T-cell (primary cell): ENCODE measurements at regions not wholly inside any gene's neighbourhood (a gene's known extent, or its start where the extent isn't known, plus 50 kb on each side); places are given as distances from the start of the nearest gene placed in this dataset.

Experiments
- ATAC-seq, 4 experiments: fragments of 200-7000 bp in 3 of 4; fragments of 150-1000 bp in 1 of 4; cut with Tn5 transposase; replicated peaks in 1 of 4; 1 replicate in 3 of 4; 2 replicates in 1 of 4; pipeline ENCODE4 v1.10.0; 2021; ENCODE audit warnings: moderate library complexity in 3 of 4, mild to moderate bottlenecking in 2 of 4, moderate number of reproducible peaks in 1 of 4
- CTCF ChIA-PET, 2 donors: fragments of 300-600 bp; sonication (Branson Sonifier 250); formaldehyde crosslinking; loops; one replicate each; lab custom pipeline; 2022; ENCODE audit warnings: antibody characterized with exemption in 2 of 2; lab: Charles Lee
- POLR2A ChIA-PET, 2 donors: fragments of 300-600 bp; sonication (Branson Sonifier 250); formaldehyde crosslinking; loops; one replicate each; lab custom pipeline; 2022; ENCODE audit warnings: antibody characterized with exemption in 2 of 2; lab: Charles Lee
- DNase-seq, 35 experiments: peaks; one replicate each; pipeline versions ENCODE4 v3.0.0 to v3.0.0-alpha.2; 2013 to 2023
- H3K27ac ChIP-seq: one replicate; pipeline ENCODE4 v1.5.1; 2013; ENCODE audit warnings: low read length
- H3K27me3 ChIP-seq, 2 experiments: replicated peaks in 1 of 2; 1 replicate in 1 of 2; 2 replicates in 1 of 2; pipeline versions ENCODE4 v1.6.1 to v1.7.0; 2013; ENCODE audit warnings: low read length in 1 of 2, mixed read lengths in 1 of 2; ENCODE audit not compliant: control insufficient read depth in 2 of 2, insufficient read depth in 2 of 2; ENCODE audit errors: extremely low read depth in 1 of 2
- H3K36me3 ChIP-seq, 2 donors: 1 replicate in 1 of 2; 2 replicates in 1 of 2; pipeline versions ENCODE4 v1.6.1 to v1.7.0; 2013; ENCODE audit warnings: low read length in 1 of 2; ENCODE audit not compliant: control insufficient read depth in 2 of 2, insufficient read depth in 1 of 2; ENCODE audit errors: extremely low read depth in 1 of 2
- H3K4me1 ChIP-seq, 2 experiments: 1 replicate in 1 of 2; 2 replicates in 1 of 2; pipeline versions ENCODE4 v1.6.1 to v1.7.0; 2013; ENCODE audit warnings: low read length in 2 of 2, mixed read lengths in 1 of 2; ENCODE audit not compliant: insufficient read depth in 2 of 2, control insufficient read depth in 1 of 2; ENCODE audit errors: extremely low read depth in 1 of 2
- H3K4me3 ChIP-seq, 2 donors: 1 replicate in 1 of 2; 2 replicates in 1 of 2; pipeline versions ENCODE4 v1.5.1 to v1.7.0; 2013; ENCODE audit warnings: mild to moderate bottlenecking in 2 of 2, low read length in 1 of 2, moderate library complexity in 1 of 2; ENCODE audit not compliant: control insufficient read depth in 1 of 2; ENCODE audit errors: extremely low read depth in 1 of 2
- H3K9me3 ChIP-seq: 2 replicates; pipeline ENCODE4 v1.7.0; 2013
- H3K27ac Mint-ChIP-seq, 2 donors: one replicate each; pipeline ENCODE4 v1.8.0; 2020 to 2021; ENCODE audit warnings: mild to moderate bottlenecking in 2 of 2, mixed read lengths in 2 of 2
- H3K27me3 Mint-ChIP-seq, 2 donors: one replicate each; pipeline ENCODE4 v1.8.0; 2021 to 2022; ENCODE audit warnings: mixed read lengths in 2 of 2
- H3K36me3 Mint-ChIP-seq: one replicate; pipeline ENCODE4 v1.8.0; 2021; ENCODE audit warnings: mixed read lengths
- H3K4me1 Mint-ChIP-seq, 3 donors: one replicate each; pipeline ENCODE4 v1.8.0; 2020 to 2022; ENCODE audit warnings: mixed read lengths in 3 of 3, mild to moderate bottlenecking in 1 of 3
- H3K4me3 Mint-ChIP-seq, 3 donors: one replicate each; pipeline ENCODE4 v1.8.0; 2020 to 2022; ENCODE audit warnings: mild to moderate bottlenecking in 3 of 3, mixed read lengths in 3 of 3, moderate library complexity in 3 of 3
- H3K9me3 Mint-ChIP-seq, 3 donors: one replicate each; pipeline ENCODE4 v1.8.0; 2020 to 2022; ENCODE audit warnings: mixed read lengths in 3 of 3
- WGBS: methylation state at CpG from one replicate; pipeline ENCODE4 v1.1.5; 2013; ENCODE audit warnings: missing lambda C conversion rate; ENCODE audit not compliant: insufficient coverage; 5-methylcytosine and 5-hydroxymethylcytosine counted together

DNA sequence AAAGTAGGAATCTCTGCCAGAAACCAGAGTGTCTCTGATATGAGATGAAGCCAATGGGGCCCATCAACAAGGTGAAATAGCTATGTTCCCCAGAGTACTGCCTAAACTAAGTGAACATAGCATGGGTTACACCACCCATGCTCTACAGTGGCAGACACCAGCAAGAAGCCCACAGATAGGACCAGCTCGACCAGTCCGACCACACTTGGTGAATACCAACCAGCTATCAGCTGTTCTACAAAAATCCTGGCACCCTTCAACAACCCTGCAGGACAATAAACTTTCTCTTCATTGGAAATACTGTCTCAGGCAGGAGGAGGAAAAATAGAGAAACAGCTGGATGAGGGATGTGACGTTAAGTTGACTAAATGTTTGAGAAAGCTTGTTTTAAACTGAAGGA is 311.4 kb downstream of the EPM2A start:
- 60% methylated on average over 1 of the region's 3 CpGs for WGBS
- Histone ChIP-seq H3K4me3 (no peak overlapping the region), H3K36me3 (no peaks in the 10 kb centered on the region), H3K27me3 (no peaks in the 10 kb centered on the region), H3K4me1 (no peaks in the 10 kb centered on the region), H3K9me3 (no peaks in the 10 kb centered on the region), H3K27ac (no peak overlapping the region)
- ATAC-seq (no peak), DNase-seq (no peak)
- CTCF ChIA-PET = no interaction called here
- Mint-ChIP-seq H3K27ac (no peak overlapping the region), H3K36me3 (no peaks in the 10 kb centered on the region), H3K9me3 (no peaks in the 10 kb centered on the region), H3K4me1 (no peaks in the 10 kb centered on the region), H3K4me3 (no peak overlapping the region), H3K27me3 (peaks cover 0 to 6% of the 10 kb centered on the region in 2 donors)
- POLR2A ChIA-PET = no interaction called here

DNA sequence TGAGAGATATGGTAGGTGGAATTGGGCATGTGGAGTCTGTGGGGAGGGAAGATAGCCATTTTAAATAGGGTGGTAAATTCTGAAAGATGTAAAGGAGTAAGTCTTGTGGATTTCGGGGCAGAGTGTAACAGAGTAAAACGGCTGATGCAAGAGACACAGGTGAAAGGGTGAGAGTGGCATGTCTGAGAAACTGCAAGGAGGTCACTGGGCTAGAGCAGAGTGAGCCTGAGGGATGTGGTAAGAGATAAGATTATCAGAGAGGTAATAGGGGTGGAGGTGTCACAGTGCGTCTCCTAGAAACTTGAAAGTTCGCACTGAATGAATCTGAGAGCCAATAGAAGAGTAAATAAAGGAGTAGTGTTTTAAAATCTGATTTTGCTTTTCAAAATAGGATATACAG is 308.1 kb downstream of the EPM2A start:
- H3K4me1 Mint-ChIP-seq = no peaks in the 10 kb centered on the region
- 83% methylated on average over 4 of the region's 4 CpGs for whole genome bisulfite sequencing
- CTCF ChIA-PET = no interaction called here
- Histone ChIP-seq H3K9me3 (no peaks in the 10 kb centered on the region), H3K4me1 (no peaks in the 10 kb centered on the region), H3K4me3 (no peak overlapping the region), H3K36me3 (no peaks in the 10 kb centered on the region), H3K27ac (no peak overlapping the region), H3K27me3 (no peaks in the 10 kb centered on the region)
- H3K27me3 Mint-ChIP-seq = peaks cover 0 to 6% of the 10 kb centered on the region in 2 donors
- H3K27ac Mint-ChIP-seq = no peak overlapping the region
- H3K9me3 Mint-ChIP-seq = peaks cover 0 to 2% (median 0%) of the 10 kb centered on the region in 3 donors
- POLR2A ChIA-PET = no interaction called here
- no peak for ATAC-seq
- no peak overlapping the region for H3K4me3 Mint-ChIP-seq
- DNase-seq = no peak
- H3K36me3 Mint-ChIP-seq = no peaks in the 10 kb centered on the region

DNA sequence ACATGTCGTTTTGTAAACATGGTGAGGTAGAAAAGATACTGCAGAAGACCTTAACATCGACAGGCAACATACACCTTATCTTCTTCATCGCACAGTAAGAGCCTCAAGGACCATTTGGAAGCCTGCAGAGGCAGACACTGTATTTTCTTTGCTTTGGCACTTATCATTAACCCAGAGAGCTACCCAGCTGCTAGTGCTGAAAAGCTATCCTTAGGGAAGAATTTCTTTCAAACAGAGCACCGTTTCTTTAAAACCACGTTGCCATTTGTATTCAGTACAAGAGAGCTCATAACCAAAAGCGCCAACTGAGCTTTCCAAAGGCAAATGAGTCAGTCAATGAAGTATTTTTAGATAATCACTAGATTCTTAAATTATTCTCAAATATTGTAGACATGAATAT is 306.6 kb downstream of the EPM2A start:
- 61% methylated on average over 3 of the region's 6 CpGs for WGBS

DNA sequence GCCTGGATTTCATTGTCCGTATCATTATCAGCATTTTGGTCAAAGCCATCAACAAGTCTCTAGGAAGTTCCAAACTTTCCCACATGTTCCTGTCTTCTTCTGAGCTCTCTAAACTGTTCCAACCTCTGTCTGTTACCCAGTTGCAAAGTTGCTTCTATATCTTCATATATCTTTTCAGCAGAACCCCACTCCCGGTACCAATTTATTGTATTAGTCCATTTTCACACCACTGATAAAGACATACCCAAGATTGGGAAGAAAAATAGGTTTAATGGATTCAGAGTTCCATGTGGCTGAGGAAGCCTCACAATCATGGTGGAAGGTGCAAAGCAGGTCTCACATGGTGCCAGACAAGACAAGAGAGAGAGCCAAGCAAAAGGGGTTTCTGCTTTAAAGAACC is 293.2 kb downstream of the EPM2A start:
- Mint-ChIP-seq H3K4me1 (no peaks in the 10 kb centered on the region), H3K36me3 (no peaks in the 10 kb centered on the region), H3K27me3 (no peaks in the 10 kb centered on the region), H3K9me3 (peaks cover 16 to 46% (median 31%) of the 10 kb centered on the region in 3 donors), H3K4me3 (no peak overlapping the region), H3K27ac (no peak overlapping the region)
- Histone ChIP-seq H3K4me1 (no peaks in the 10 kb centered on the region), H3K36me3 (no peaks in the 10 kb centered on the region), H3K27ac (no peak overlapping the region), H3K4me3 (no peak overlapping the region), H3K27me3 (no peaks in the 10 kb centered on the region), H3K9me3 (peaks cover 6% of the 10 kb centered on the region)
- ChIA-PET POLR2A (no interaction called here), CTCF (no interaction called here)
- ATAC-seq (no peak), DNase-seq (no peak)
- 100% methylated on average over 1 of the region's 2 CpGs for WGBS

More for the DNA sequence above, 306.6 kb downstream of the EPM2A start:
- H3K27me3 Mint-ChIP-seq = no peaks in the 10 kb centered on the region
- no peaks in the 10 kb centered on the region for H3K4me1 Mint-ChIP-seq
- POLR2A ChIA-PET = no interaction called here
- no peaks in the 10 kb centered on the region for H3K9me3 ChIP-seq
- no peak overlapping the region for H3K4me3 Mint-ChIP-seq
- no peak overlapping the region for H3K4me3 ChIP-seq
- H3K4me1 ChIP-seq = no peaks in the 10 kb centered on the region
- ATAC-seq = no peak
- CTCF ChIA-PET = no interaction called here
- H3K36me3 Mint-ChIP-seq = no peaks in the 10 kb centered on the region
- no peaks in the 10 kb centered on the region for H3K36me3 ChIP-seq
- no peak for DNase-seq
- H3K27ac Mint-ChIP-seq = no peak overlapping the region
- no peaks in the 10 kb centered on the region for H3K27me3 ChIP-seq
- peaks cover 0 to 2% (median 0%) of the 10 kb centered on the region in 3 donors for H3K9me3 Mint-ChIP-seq
- no peak overlapping the region for H3K27ac ChIP-seq

DNA sequence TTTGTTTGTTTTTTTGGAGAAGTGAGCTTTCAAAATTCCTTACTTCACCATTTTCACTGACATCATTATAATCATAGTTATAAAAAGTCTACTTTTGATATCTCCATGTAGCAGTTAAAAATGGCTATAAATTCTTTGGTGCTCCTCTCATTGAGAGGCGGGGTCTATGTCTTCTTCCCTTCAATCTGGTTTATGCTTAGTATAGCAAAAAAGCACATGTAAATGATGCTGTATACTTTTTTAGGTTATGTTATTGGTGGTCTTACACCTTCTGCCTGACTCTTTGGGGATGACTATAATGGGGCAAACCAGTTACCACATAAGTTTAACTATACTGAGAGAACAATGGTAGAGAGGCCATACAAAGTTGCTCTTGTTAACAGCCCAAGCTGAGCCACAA is 289.6 kb downstream of the EPM2A start:
- Mint-ChIP-seq H3K4me3 (no peak overlapping the region), H3K9me3 (peaks cover 23 to 49% (median 29%) of the 10 kb centered on the region in 3 donors), H3K4me1 (no peaks in the 10 kb centered on the region), H3K27me3 (no peaks in the 10 kb centered on the region), H3K27ac (no peak overlapping the region), H3K36me3 (no peaks in the 10 kb centered on the region)
- WGBS = no CpG with 5 or more reads among the region's 1 CpG
- DNase-seq = no peak
- Histone ChIP-seq H3K9me3 (peaks cover 6% of the 10 kb centered on the region), H3K4me1 (no peaks in the 10 kb centered on the region), H3K27ac (no peak overlapping the region), H3K4me3 (no peak overlapping the region), H3K36me3 (no peaks in the 10 kb centered on the region), H3K27me3 (no peaks in the 10 kb centered on the region)
- no peak for ATAC-seq
- CTCF ChIA-PET = no interaction called here
- POLR2A ChIA-PET = interaction anchor here in 1 of 2 donors (0.6 kb wide), 1 partner anchor 35 kb away, joined by 3 read pairs; no protein-coding TSS in a partner anchor

DNA sequence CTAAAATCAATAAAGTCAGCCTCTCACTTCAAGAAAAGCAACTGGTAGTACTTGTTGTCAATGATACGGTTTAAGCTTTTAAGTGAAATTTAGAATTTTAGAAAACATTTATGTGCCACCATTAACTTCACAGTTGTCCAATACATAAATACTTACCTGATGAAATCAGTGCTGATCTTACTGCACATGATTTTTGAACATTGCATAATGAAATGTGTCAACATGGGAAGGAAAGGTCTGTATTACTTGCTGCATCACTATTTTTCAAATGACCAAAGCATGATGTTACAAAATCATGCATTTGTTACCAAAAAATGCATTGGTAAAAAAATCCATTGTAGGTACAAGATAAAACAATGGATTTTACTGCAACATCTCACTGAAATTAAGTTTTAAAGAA is 284.3 kb downstream of the EPM2A start:
- Mint-ChIP-seq H3K27ac (no peak overlapping the region), H3K4me1 (no peaks in the 10 kb centered on the region), H3K36me3 (no peaks in the 10 kb centered on the region), H3K9me3 (peaks cover 8 to 15% (median 12%) of the 10 kb centered on the region in 3 donors), H3K4me3 (no peak overlapping the region), H3K27me3 (no peaks in the 10 kb centered on the region)
- Histone ChIP-seq H3K4me3 (no peak overlapping the region), H3K36me3 (no peaks in the 10 kb centered on the region), H3K27me3 (no peaks in the 10 kb centered on the region), H3K9me3 (peaks cover 4% of the 10 kb centered on the region), H3K4me1 (no peaks in the 10 kb centered on the region), H3K27ac (no peak overlapping the region)
- ATAC-seq (no peak), DNase-seq (no peak)
- ChIA-PET POLR2A (no interaction called here), CTCF (no interaction called here)
- WGBS = no CpG with 5 or more reads among the region's 1 CpG

DNA sequence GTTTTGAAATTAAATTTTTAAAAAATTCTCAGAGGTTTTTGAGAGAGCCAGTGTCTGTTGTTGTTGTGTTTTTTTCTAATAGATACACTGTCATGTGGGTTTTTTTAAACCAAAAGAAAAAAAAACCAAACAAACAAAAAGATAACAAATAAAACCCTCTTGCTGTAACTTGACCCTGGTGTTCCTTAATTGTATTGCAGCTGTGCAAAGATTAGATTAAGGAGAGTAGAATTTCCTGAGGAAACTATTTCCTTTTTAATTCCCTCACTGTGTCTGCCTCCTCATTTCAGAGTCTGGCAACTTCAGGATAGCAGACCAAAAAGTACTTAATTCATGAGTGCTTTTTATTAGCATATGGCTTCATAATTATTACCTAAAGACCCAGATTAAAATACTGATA is 281.9 kb downstream of the EPM2A start:
- Histone ChIP-seq H3K4me3 (no peak overlapping the region), H3K36me3 (no peaks in the 10 kb centered on the region), H3K27me3 (no peaks in the 10 kb centered on the region), H3K4me1 (no peaks in the 10 kb centered on the region), H3K27ac (no peak overlapping the region), H3K9me3 (no peaks in the 10 kb centered on the region)
- H3K4me1 Mint-ChIP-seq = no peaks in the 10 kb centered on the region
- peaks cover 0 to under 1% (median 0%) of the 10 kb centered on the region in 3 donors for H3K9me3 Mint-ChIP-seq
- H3K27me3 Mint-ChIP-seq = no peaks in the 10 kb centered on the region
- no peak overlapping the region for H3K27ac Mint-ChIP-seq
- DNase-seq (no peak), ATAC-seq (no peak)
- no peaks in the 10 kb centered on the region for H3K36me3 Mint-ChIP-seq
- POLR2A ChIA-PET = no interaction called here
- CTCF ChIA-PET = no interaction called here
- no peak overlapping the region for H3K4me3 Mint-ChIP-seq
